HCT116 (cell line): ENCODE measurements at regions not wholly inside any gene's neighbourhood (a gene's known extent, or its start where the extent isn't known, plus 50 kb on each side); places are given as distances from the start of the nearest gene placed in this dataset.

ENCODE experiments used
- CTCF ChIP-seq, 3 experiments: fragments of 200-600 bp in 1 of 3; sonication (generic) in 1 of 3; IDR thresholded peaks in 2 of 3; conservative IDR thresholded peaks in 1 of 3; 2 replicates each; pipeline ENCODE4 v1.5.1; 2012 to 2017; ENCODE audit warnings: low read depth in 2 of 3, low read length in 2 of 3, antibody characterized with exemption in 1 of 3, borderline replicate concordance in 1 of 3, control low read depth in 1 of 3, mild to moderate bottlenecking in 1 of 3, mixed read lengths in 1 of 3, mixed run types in 1 of 3, moderate library complexity in 1 of 3; ENCODE audit not compliant: insufficient read depth in 1 of 3
- EZH2phosphoT487 ChIP-seq: fragments of 200-600 bp; IDR thresholded peaks from 2 replicates; pipeline ENCODE4 v1.6.1; 2018; ENCODE audit warnings: antibody characterized with exemption, borderline replicate concordance

GRCh38 chr2:13996527-13996926 lies 636.0 kb upstream of the LRATD1 start:
- no peak for TF ChIP-seq CTCF (IDR thresholded peaks at IDR 0.05 in 2 of 3, conservative IDR thresholded peaks at IDR 0.05 in 1 of 3; ENCODE audit: borderline replicate concordance in 1 of 3, insufficient read depth in 1 of 3, low read depth in 2 of 3, low read length in 2 of 3)
- no peak for TF ChIP-seq EZH2phosphoT487
